ENCODE measurements at regions not wholly inside any gene's neighbourhood (a gene's known extent, or its start where the extent isn't known, plus 50 kb on each side); places are given as distances from the start of the nearest gene placed in this dataset.
A peak's percentile ranks its signal among the peaks of the same experiment; 100 is the strongest.

DNA sequence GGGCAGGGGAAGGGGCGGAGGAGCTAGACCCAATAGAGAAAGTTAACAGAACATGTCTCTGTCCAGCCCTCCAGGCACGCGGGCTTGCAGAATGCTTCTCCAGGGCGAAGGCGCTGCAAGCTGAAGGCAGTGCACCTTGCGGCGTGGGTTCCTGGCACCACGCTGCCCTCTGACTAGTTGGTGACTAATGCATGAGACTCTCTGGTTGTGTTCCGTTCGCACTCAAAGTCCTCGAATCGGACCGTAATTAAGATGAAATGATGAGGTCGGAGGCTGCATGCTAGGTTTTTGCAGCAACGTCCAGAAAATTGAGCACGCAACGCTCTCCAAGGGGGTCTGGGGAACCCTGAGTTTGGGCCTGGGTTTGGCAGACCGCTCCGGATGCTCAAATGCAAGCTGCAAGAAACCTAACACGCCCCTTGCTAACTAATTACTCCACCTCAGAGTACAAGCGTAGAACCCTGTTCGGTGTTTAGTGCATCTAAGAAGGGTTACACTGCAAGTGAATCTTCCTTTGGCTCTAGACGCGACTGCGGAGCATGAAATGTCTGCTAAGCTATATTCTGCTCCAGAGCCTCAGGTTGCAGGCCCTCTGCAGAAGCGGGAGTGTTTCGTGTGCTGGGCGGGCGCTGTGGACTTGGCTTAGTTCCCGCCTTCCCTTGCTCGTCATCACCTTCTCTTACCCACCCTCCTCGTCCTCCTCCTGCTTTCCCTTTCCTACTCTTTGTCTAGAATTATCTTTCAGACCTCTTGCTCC lies 57.1 kb upstream of the NKAP start:
- Mint-ChIP-seq H3K4me3 (peak overlapping the region; percentile 73), H3K4me1 (peaks cover 21% of the 10 kb centered on the region), H3K27ac (no peak overlapping the region), H3K27me3 (peaks cover 44% of the 10 kb centered on the region), H3K9me3 (ENCODE audit: insufficient read depth) (peaks cover 3% of the 10 kb centered on the region)
- Histone ChIP-seq H4K20me1 (ENCODE audit: control insufficient read depth, insufficient read depth, low read length, poor library complexity, severe bottlenecking) (no peaks in the 10 kb centered on the region), H3K27me3 (replicated peaks in 1 of 4; ENCODE audit: control extremely low read depth in 1 of 4, control insufficient read depth in 3 of 4, insufficient read depth in 4 of 4, low read length in 3 of 4) (peaks cover 0 to 67% (median 47%) of the 10 kb centered on the region in 4 experiments), H2AFZ (ENCODE audit: insufficient read depth, low read depth, low read length, poor library complexity, severe bottlenecking) (no peak overlapping the region), H3K79me2 (ENCODE audit: control insufficient read depth, insufficient read depth, low read length) (no peaks in the 10 kb centered on the region), H3K36me3 (replicated peaks in 1 of 2; ENCODE audit: control extremely low read depth in 1 of 2, control insufficient read depth in 1 of 2, extremely low read depth in 1 of 2, insufficient read depth in 2 of 2, low read length in 1 of 2) (no peaks in the 10 kb centered on the region), H3K4me1 (ENCODE audit: control insufficient read depth in 2 of 2, insufficient read depth in 2 of 2, low read length in 2 of 2) (peaks cover 22 to 23% of the 10 kb centered on the region in 2 donors), H3K9ac (ENCODE audit: low read length) (no peak overlapping the region), H3K4me2 (replicated peaks; ENCODE audit: low read depth, low read length, poor library complexity, severe bottlenecking) (peak overlapping the region; percentile 59), H3K9me3 (ENCODE audit: control extremely low read depth in 1 of 3, control insufficient read depth in 2 of 3, insufficient read depth in 1 of 3, low read length in 2 of 3) (peaks cover 0 to 14% (median 0%) of the 10 kb centered on the region in 3 donors), H3K27ac (ENCODE audit: low read length in 2 of 2) (no peak overlapping the region), H3K4me3 (ENCODE audit: control extremely low read depth in 1 of 5, extremely low read depth in 1 of 5, insufficient read depth in 1 of 5, low read depth in 2 of 5, low read length in 4 of 5) (no peak overlapping the region)
- TF ChIP-seq, protein P1, sequence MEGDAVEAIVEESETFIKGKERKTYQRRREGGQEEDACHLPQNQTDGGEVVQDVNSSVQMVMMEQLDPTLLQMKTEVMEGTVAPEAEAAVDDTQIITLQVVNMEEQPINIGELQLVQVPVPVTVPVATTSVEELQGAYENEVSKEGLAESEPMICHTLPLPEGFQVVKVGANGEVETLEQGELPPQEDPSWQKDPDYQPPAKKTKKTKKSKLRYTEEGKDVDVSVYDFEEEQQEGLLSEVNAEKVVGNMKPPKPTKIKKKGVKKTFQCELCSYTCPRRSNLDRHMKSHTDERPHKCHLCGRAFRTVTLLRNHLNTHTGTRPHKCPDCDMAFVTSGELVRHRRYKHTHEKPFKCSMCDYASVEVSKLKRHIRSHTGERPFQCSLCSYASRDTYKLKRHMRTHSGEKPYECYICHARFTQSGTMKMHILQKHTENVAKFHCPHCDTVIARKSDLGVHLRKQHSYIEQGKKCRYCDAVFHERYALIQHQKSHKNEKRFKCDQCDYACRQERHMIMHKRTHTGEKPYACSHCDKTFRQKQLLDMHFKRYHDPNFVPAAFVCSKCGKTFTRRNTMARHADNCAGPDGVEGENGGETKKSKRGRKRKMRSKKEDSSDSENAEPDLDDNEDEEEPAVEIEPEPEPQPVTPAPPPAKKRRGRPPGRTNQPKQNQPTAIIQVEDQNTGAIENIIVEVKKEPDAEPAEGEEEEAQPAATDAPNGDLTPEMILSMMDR (IDR thresholded peaks at IDR 0.05) = no peak
- no peak for TF ChIP-seq EZH2 (IDR thresholded peaks at IDR 0.05; ENCODE audit: borderline replicate concordance, insufficient read depth, low read depth, low read length, poor library complexity, severe bottlenecking)
- ChIA-PET CTCF (interaction anchor here (0.6 kb wide), 1 partner anchor 52 kb away, joined by 3 read pairs; no protein-coding TSS in a partner anchor), POLR2A (interaction anchor here (0.6 to 0.9 kb wide), 2 partner anchors 35 to 766 kb away, joined by 3 read pairs; no protein-coding TSS in a partner anchor)
- intact Hi-C loops (cut with micrococcal nuclease) = no loop called here
- 9% methylated on average over 19 of the region's 32 CpGs for WGBS (ENCODE audit: insufficient coverage)
- no peak for DNase-seq
- ATAC-seq (ENCODE audit: low read depth) = no peak

DNA sequence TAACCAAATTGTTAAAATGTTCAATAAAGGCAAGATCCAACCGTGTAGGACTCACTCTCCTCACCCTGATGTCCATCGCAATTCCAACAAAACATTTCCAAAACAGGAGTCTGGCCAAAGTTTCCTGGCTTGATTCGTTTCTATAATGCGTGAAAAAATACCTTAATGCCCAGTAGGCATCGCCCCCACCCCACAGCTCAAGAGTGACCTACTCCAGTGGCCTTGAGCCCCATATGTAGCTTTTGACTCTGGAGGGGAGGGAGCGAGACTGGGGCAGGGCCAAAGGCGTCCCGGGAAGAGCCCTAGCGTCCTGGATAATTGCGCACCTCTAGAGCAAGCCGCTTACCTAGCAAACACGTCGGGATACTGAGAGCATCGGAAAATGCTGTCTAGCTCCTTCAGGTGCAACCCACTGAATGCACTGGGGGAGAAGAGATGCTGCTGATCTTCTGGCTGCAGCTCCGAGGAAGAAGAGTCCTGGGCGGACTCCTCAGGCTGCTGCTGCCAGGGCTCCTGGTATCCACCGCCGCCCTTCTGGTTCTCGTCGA lies 55.6 kb upstream of the NKAP start:
- Histone ChIP-seq H3K79me2 (ENCODE audit: control insufficient read depth, insufficient read depth, low read length) (no peaks in the 10 kb centered on the region), H3K36me3 (replicated peaks in 1 of 2; ENCODE audit: control extremely low read depth in 1 of 2, control insufficient read depth in 1 of 2, extremely low read depth in 1 of 2, insufficient read depth in 2 of 2, low read length in 1 of 2) (no peaks in the 10 kb centered on the region), H3K27me3 (replicated peaks in 1 of 4; ENCODE audit: control extremely low read depth in 1 of 4, control insufficient read depth in 3 of 4, insufficient read depth in 4 of 4, low read length in 3 of 4) (peaks cover 0 to 76% (median 53%) of the 10 kb centered on the region in 4 experiments), H4K20me1 (ENCODE audit: control insufficient read depth, insufficient read depth, low read length, poor library complexity, severe bottlenecking) (no peaks in the 10 kb centered on the region), H3K4me2 (replicated peaks; ENCODE audit: low read depth, low read length, poor library complexity, severe bottlenecking) (peak overlapping the region; percentile 30), H3K9me3 (ENCODE audit: control extremely low read depth in 1 of 3, control insufficient read depth in 2 of 3, insufficient read depth in 1 of 3, low read length in 2 of 3) (peaks cover 0 to 14% (median 0%) of the 10 kb centered on the region in 3 donors), H3K9ac (ENCODE audit: low read length) (no peak overlapping the region), H3K4me3 (ENCODE audit: control extremely low read depth in 1 of 5, extremely low read depth in 1 of 5, insufficient read depth in 1 of 5, low read depth in 2 of 5, low read length in 4 of 5) (no peak overlapping the region), H3K4me1 (ENCODE audit: control insufficient read depth in 2 of 2, insufficient read depth in 2 of 2, low read length in 2 of 2) (peaks cover 22 to 23% of the 10 kb centered on the region in 2 donors), H3K27ac (ENCODE audit: low read length in 2 of 2) (no peak overlapping the region), H2AFZ (ENCODE audit: insufficient read depth, low read depth, low read length, poor library complexity, severe bottlenecking) (no peak overlapping the region)
- no peak overlapping the region for H3K27ac Mint-ChIP-seq
- DNase-seq (peak; percentile 31), ATAC-seq (ENCODE audit: low read depth) (no peak)
- H3K9me3 Mint-ChIP-seq (ENCODE audit: insufficient read depth) = peaks cover 3% of the 10 kb centered on the region
- 26% methylated on average over 11 of the region's 20 CpGs for WGBS (ENCODE audit: insufficient coverage)
- intact Hi-C loops (cut with micrococcal nuclease) = no loop called here
- H3K27me3 Mint-ChIP-seq = peaks cover 47% of the 10 kb centered on the region
- ChIA-PET POLR2A (no interaction called here), CTCF (no interaction called here)
- no peak overlapping the region for H3K4me3 Mint-ChIP-seq
- TF ChIP-seq EZH2 (IDR thresholded peaks at IDR 0.05; ENCODE audit: borderline replicate concordance, insufficient read depth, low read depth, low read length, poor library complexity, severe bottlenecking) = no peak
- TF ChIP-seq, protein P1 (IDR thresholded peaks at IDR 0.05) = no peak
- H3K4me1 Mint-ChIP-seq = peaks cover 21% of the 10 kb centered on the region

All from B cell (primary cell).